B cell (primary cell): ENCODE measurements at regions not wholly inside any gene's neighbourhood (a gene's known extent, or its start where the extent isn't known, plus 50 kb on each side); places are given as distances from the start of the nearest gene placed in this dataset.

Source experiments
- ATAC-seq: fragments of 200-7000 bp; cut with Tn5 transposase; one replicate; pipeline ENCODE4 v1.10.0; 2021; ENCODE audit warnings: low read depth, mild to moderate bottlenecking, moderate number of reproducible peaks, moderate library complexity
- CTCF ChIA-PET: fragments of 350-600 bp; sonication (Branson Sonifier 250); formaldehyde crosslinking; loops from one replicate; lab custom pipeline; 2021; ENCODE audit warnings: antibody characterized with exemption, inconsistent platforms; lab: Charles Lee
- POLR2A ChIA-PET: fragments of 350-600 bp; sonication (Branson Sonifier 250); formaldehyde crosslinking; loops from one replicate; lab custom pipeline; 2021; ENCODE audit warnings: antibody characterized with exemption; lab: Charles Lee
- DNase-seq: peaks from one replicate; pipeline ENCODE4 v3.0.0; 2013
- H2AFZ ChIP-seq: 2 replicates; pipeline ENCODE4 v1.6.1; 2012; ENCODE audit warnings: mild to moderate bottlenecking, low read depth, low read length; ENCODE audit not compliant: insufficient read depth, poor library complexity, severe bottlenecking
- H3K27ac ChIP-seq, 2 donors: 1 replicate in 1 of 2; 2 replicates in 1 of 2; pipeline ENCODE4 v1.5.1; 2012 to 2013; ENCODE audit warnings: low read length in 2 of 2, mild to moderate bottlenecking in 2 of 2, moderate library complexity in 1 of 2
- H3K27me3 ChIP-seq, 4 experiments: fragments of 200-600 bp in 1 of 4; sonication (generic) in 1 of 4; replicated peaks in 1 of 4; 1 replicate in 2 of 4; 2 replicates in 2 of 4; pipeline versions ENCODE4 v1.6.1 to v1.7.0; 2013 to 2016; ENCODE audit warnings: low read length in 3 of 4, mild to moderate bottlenecking in 2 of 4, mixed read lengths in 1 of 4, moderate library complexity in 1 of 4; ENCODE audit not compliant: insufficient read depth in 4 of 4, control insufficient read depth in 3 of 4; ENCODE audit errors: control extremely low read depth in 1 of 4
- H3K36me3 ChIP-seq, 2 experiments: replicated peaks in 1 of 2; 1 replicate in 1 of 2; 2 replicates in 1 of 2; pipeline versions ENCODE4 v1.6.1 to v1.7.1; 2013; ENCODE audit warnings: low read length in 1 of 2; ENCODE audit not compliant: insufficient read depth in 2 of 2, control insufficient read depth in 1 of 2; ENCODE audit errors: control extremely low read depth in 1 of 2, extremely low read depth in 1 of 2
- H3K4me1 ChIP-seq, 2 donors: fragments of 200-600 bp in 1 of 2; sonication (generic) in 1 of 2; 1 replicate in 1 of 2; 2 replicates in 1 of 2; pipeline versions ENCODE4 v1.5.1 to v1.6.1; 2013 to 2017; ENCODE audit warnings: low read length in 2 of 2; ENCODE audit not compliant: control insufficient read depth in 2 of 2, insufficient read depth in 2 of 2
- H3K4me2 ChIP-seq: replicated peaks from 2 replicates; pipeline ENCODE3; 2012; ENCODE audit warnings: mild to moderate bottlenecking, low read depth, low read length; ENCODE audit not compliant: poor library complexity, severe bottlenecking
- H3K4me3 ChIP-seq, 5 experiments: fragments of 200-600 bp in 1 of 5; sonication (generic) in 1 of 5; 1 replicate in 3 of 5; 2 replicates in 2 of 5; pipeline versions ENCODE4 v1.5.1 to v1.7.0; 2011 to 2016; ENCODE audit warnings: low read length in 4 of 5, mild to moderate bottlenecking in 4 of 5, low read depth in 2 of 5, control low read depth in 1 of 5, moderate library complexity in 1 of 5; ENCODE audit not compliant: insufficient read depth in 1 of 5; ENCODE audit errors: control extremely low read depth in 1 of 5, extremely low read depth in 1 of 5
- H3K79me2 ChIP-seq: fragments of 200-600 bp; sonication (generic); one replicate; pipeline ENCODE4 v1.6.0; 2016; ENCODE audit warnings: low read length; ENCODE audit not compliant: control insufficient read depth, insufficient read depth
- H3K9ac ChIP-seq: fragments of 200-600 bp; sonication (generic); 2 replicates; pipeline ENCODE4 v1.6.1; 2017; ENCODE audit warnings: mild to moderate bottlenecking, low read length, moderate library complexity
- H3K9me3 ChIP-seq, 3 donors: one replicate each; pipeline versions ENCODE4 v1.6.1 to v1.7.1; 2013; ENCODE audit warnings: low read length in 2 of 3; ENCODE audit not compliant: control insufficient read depth in 2 of 3, insufficient read depth in 1 of 3; ENCODE audit errors: control extremely low read depth in 1 of 3
- H4K20me1 ChIP-seq: 2 replicates; pipeline ENCODE4 v1.6.0; 2012; ENCODE audit warnings: mild to moderate bottlenecking, low read length; ENCODE audit not compliant: insufficient read depth, control insufficient read depth, poor library complexity, severe bottlenecking
- H3K27ac Mint-ChIP-seq: one replicate; pipeline ENCODE4 v1.8.0; 2021; ENCODE audit warnings: mixed read lengths
- H3K27me3 Mint-ChIP-seq: one replicate; pipeline ENCODE4 v1.8.0; 2021; ENCODE audit warnings: mixed read lengths
- H3K4me1 Mint-ChIP-seq: one replicate; pipeline ENCODE4 v1.8.0; 2021; ENCODE audit warnings: mixed read lengths
- H3K4me3 Mint-ChIP-seq: one replicate; pipeline ENCODE4 v1.8.0; 2021; ENCODE audit warnings: mixed read lengths
- H3K9me3 Mint-ChIP-seq: one replicate; pipeline ENCODE4 v1.8.0; 2022; ENCODE audit warnings: mixed read lengths; ENCODE audit not compliant: insufficient read depth
- EZH2 ChIP-seq: IDR thresholded peaks from 2 replicates; pipeline ENCODE4 v1.6.1; 2012; ENCODE audit warnings: borderline replicate concordance, low read depth, mild to moderate bottlenecking, moderate library complexity, low read length; ENCODE audit not compliant: insufficient read depth, poor library complexity, severe bottlenecking
- WGBS: methylation state at CpG from one replicate; pipeline ENCODE4 v1.1.5; 2013; ENCODE audit warnings: missing lambda C conversion rate; ENCODE audit not compliant: insufficient coverage; 5-methylcytosine and 5-hydroxymethylcytosine counted together
- intact Hi-C: fragments of 100-400 bp; cut with micrococcal nuclease; formaldehyde crosslinking; loops from one replicate; pipeline ENCODE4 v1.10.0; 2022
- TF ChIP-seq, protein P1 (sequence below): fragments of 200-600 bp; IDR thresholded peaks from one replicate; pipeline ENCODE4 v1.8.0; 2022; ENCODE audit warnings: antibody characterized with exemption, mild to moderate bottlenecking

DNA sequence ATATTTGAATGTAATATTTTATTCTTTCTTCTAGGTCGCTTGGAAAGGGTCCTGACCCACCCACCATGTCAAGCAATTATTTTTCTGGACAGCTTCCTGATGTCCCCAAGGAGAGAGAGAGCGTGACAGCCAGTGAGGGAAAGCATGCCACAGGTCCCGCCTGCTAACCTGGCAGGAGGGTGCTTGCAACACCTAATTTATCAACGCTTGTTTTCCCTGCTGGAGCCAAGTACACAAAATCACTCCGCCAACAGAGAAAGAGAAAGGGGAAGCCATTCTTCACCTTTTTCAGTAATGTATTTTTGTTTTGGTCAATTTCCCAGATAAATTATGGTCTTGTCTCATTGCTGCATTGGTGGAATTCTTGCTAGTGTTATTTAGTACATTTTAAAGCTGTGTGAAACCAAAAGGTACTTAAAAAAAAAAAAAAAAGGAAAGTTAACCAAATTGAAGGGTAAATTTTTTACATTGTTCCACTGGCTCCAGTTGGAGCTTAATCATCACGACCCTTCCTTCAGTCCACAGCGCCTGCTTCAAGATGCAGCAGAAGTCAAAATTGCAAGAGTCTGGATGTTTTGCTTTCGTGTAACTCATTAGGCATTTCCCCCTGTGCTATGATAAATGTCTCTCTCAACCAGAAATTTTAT, 88.5 kb upstream of the COPS8 start:
- DNase-seq (no peak), ATAC-seq (no peak)
- H3K27me3 Mint-ChIP-seq = peaks cover 25% of the 10 kb centered on the region
- POLR2A ChIA-PET = no interaction called here
- H3K27ac Mint-ChIP-seq = no peak overlapping the region
- TF ChIP-seq EZH2 = no peak
- TF ChIP-seq, protein P1, sequence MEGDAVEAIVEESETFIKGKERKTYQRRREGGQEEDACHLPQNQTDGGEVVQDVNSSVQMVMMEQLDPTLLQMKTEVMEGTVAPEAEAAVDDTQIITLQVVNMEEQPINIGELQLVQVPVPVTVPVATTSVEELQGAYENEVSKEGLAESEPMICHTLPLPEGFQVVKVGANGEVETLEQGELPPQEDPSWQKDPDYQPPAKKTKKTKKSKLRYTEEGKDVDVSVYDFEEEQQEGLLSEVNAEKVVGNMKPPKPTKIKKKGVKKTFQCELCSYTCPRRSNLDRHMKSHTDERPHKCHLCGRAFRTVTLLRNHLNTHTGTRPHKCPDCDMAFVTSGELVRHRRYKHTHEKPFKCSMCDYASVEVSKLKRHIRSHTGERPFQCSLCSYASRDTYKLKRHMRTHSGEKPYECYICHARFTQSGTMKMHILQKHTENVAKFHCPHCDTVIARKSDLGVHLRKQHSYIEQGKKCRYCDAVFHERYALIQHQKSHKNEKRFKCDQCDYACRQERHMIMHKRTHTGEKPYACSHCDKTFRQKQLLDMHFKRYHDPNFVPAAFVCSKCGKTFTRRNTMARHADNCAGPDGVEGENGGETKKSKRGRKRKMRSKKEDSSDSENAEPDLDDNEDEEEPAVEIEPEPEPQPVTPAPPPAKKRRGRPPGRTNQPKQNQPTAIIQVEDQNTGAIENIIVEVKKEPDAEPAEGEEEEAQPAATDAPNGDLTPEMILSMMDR = no peak
- Histone ChIP-seq H3K9me3 (no peaks in the 10 kb centered on the region), H4K20me1 (no peaks in the 10 kb centered on the region), H2AFZ (no peak overlapping the region), H3K4me3 (no peak overlapping the region), H3K4me2 (no peak overlapping the region), H3K9ac (no peak overlapping the region), H3K79me2 (no peaks in the 10 kb centered on the region), H3K4me1 (no peaks in the 10 kb centered on the region), H3K27me3 (no peaks in the 10 kb centered on the region), H3K27ac (no peak overlapping the region), H3K36me3 (no peaks in the 10 kb centered on the region)
- H3K4me1 Mint-ChIP-seq = no peaks in the 10 kb centered on the region
- WGBS = 80% methylated on average over 4 of the region's 8 CpGs
- no peaks in the 10 kb centered on the region for H3K9me3 Mint-ChIP-seq
- H3K4me3 Mint-ChIP-seq = no peak overlapping the region
- intact Hi-C loops = no loop called here
- CTCF ChIA-PET = no interaction called here

DNA sequence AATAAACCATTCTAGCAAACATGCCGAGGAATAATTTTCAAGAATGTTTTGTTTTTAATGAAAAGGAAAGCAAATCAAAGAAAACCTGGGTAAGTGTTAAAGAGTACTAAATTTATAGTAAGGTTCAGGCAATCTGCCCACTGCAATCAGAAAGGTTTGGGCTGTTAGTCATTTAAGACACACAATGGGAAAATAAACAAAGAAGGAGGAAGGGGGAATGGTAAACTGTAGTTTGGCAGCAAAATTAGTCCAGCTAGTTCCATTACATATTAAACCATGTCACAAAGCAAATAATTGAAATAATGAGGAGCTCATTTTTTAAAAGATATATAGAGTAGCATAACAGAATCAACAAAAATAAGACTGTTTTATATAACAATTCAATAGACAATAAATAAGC, 87.5 kb upstream of the COPS8 start:
- no peak overlapping the region for H3K27ac Mint-ChIP-seq
- POLR2A ChIA-PET = no interaction called here
- Histone ChIP-seq H3K36me3 (no peaks in the 10 kb centered on the region), H3K4me2 (no peak overlapping the region), H3K9me3 (no peaks in the 10 kb centered on the region), H2AFZ (no peak overlapping the region), H3K9ac (no peak overlapping the region), H3K4me1 (no peaks in the 10 kb centered on the region), H3K4me3 (no peak overlapping the region), H3K79me2 (no peaks in the 10 kb centered on the region), H3K27me3 (no peaks in the 10 kb centered on the region), H4K20me1 (no peaks in the 10 kb centered on the region), H3K27ac (no peak overlapping the region)
- H3K9me3 Mint-ChIP-seq = no peaks in the 10 kb centered on the region
- H3K27me3 Mint-ChIP-seq = peaks cover 17% of the 10 kb centered on the region
- DNase-seq = no peak
- CTCF ChIA-PET = no interaction called here
- no peak for TF ChIP-seq EZH2
- TF ChIP-seq, protein P1 = no peak
- H3K4me1 Mint-ChIP-seq = no peaks in the 10 kb centered on the region
- ATAC-seq = no peak
- no CpG with 5 or more reads among the region's 1 CpG for WGBS
- intact Hi-C loops = no loop called here
- H3K4me3 Mint-ChIP-seq = no peak overlapping the region
